GM12892 (cell line): ENCODE measurements at regions not wholly inside any gene's neighbourhood (a gene's known extent, or its start where the extent isn't known, plus 50 kb on each side); places are given as distances from the start of the nearest gene placed in this dataset.

Experiments used
- POLR2A ChIP-seq: IDR thresholded peaks from 2 replicates; pipeline ENCODE4 v1.6.1; 2011; ENCODE audit warnings: low read depth, low read length, control low read depth
- POLR2AphosphoS5 ChIP-seq: IDR thresholded peaks from 2 replicates; pipeline ENCODE4 v1.6.1; 2011; ENCODE audit warnings: low read depth, low read length, control low read depth
- TAF1 ChIP-seq: IDR thresholded peaks from 2 replicates; pipeline ENCODE4 v1.6.1; 2011; ENCODE audit warnings: low read depth, mild to moderate bottlenecking, control low read depth, low read length, borderline replicate concordance

DNA sequence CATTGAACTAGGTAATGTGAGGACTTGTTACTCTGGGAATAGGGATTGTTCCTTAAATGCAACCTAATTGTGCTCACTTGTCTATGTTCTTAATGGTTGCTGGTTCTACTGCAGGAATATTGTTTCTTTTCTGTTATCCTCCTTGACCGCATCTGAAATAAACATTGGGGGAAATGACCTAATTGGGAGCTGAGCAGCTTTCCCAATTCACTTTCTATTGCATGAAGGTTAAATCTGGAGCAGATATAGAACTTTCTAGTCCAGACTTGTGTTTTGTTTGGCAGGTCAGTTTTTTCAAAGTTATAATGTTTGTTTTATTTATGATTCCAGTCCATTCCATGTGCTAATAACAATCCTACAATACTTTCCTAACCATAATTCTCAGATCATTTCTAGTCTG lies 981.0 kb upstream of the CITED2 start:
- TF ChIP-seq POLR2A (no peak), POLR2AphosphoS5 (no peak), TAF1 (no peak)
